IMR-90 (cell line): ENCODE measurements at regions not wholly inside any gene's neighbourhood (a gene's known extent, or its start where the extent isn't known, plus 50 kb on each side); places are given as distances from the start of the nearest gene placed in this dataset.

Experiments used
- ATAC-seq: fragments of 200-7000 bp; cut with Tn5 transposase; 2 replicates; pipeline ENCODE4 v1.9.1; 2020; ENCODE audit warnings: low read depth, mild to moderate bottlenecking, moderate library complexity
- BruUV-seq: library from RNA; stranded (reverse); fragments of 400-500 nt; replicated peaks from 2 replicates; lab custom pipeline; 2021; lab: Mats Ljungman, UMichigan
- CTCF ChIA-PET: fragments of 300-600 bp; formaldehyde crosslinking; extraction: SDS; loops from one replicate; lab custom pipeline; 2021; ENCODE audit warnings: antibody characterized with exemption; lab: Yijun Ruan, JAX
- POLR2A ChIA-PET: fragments of 300-600 bp; sonication (Branson Sonifier 250); formaldehyde crosslinking; loops from one replicate; lab custom pipeline; 2022; ENCODE audit warnings: antibody characterized with exemption; ENCODE audit not compliant: unreplicated experiment; lab: Charles Lee
- DNase-seq: peaks from one replicate; pipeline ENCODE4 v3.0.0; 2013
- H2AFZ ChIP-seq: replicated peaks from 2 replicates; pipeline ENCODE3; 2013; ENCODE audit warnings: low read length, mild to moderate bottlenecking; ENCODE audit not compliant: poor library complexity
- H2AK5ac ChIP-seq: 2 replicates; pipeline ENCODE4 v1.6.1; 2013; ENCODE audit warnings: low read depth, low read length, inconsistent platforms
- H2AK9ac ChIP-seq: replicated peaks from 2 replicates; pipeline ENCODE3; 2013; ENCODE audit warnings: mild to moderate bottlenecking, low read depth, low read length, moderate library complexity; ENCODE audit not compliant: poor library complexity
- H2BK120ac ChIP-seq: 2 replicates; pipeline ENCODE4 v1.6.1; 2013; ENCODE audit warnings: low read depth, low read length, inconsistent platforms
- H2BK15ac ChIP-seq: 3 replicates; pipeline ENCODE4 v1.6.1; 2013; ENCODE audit warnings: low read depth, low read length, inconsistent platforms
- H2BK20ac ChIP-seq: 2 replicates; pipeline ENCODE4 v1.6.1; 2013; ENCODE audit warnings: low read depth, mild to moderate bottlenecking, inconsistent platforms, low read length, moderate library complexity
- H2BK5ac ChIP-seq: 2 replicates; pipeline ENCODE4 v1.6.1; 2013; ENCODE audit warnings: mild to moderate bottlenecking, low read depth, low read length, inconsistent platforms; ENCODE audit not compliant: poor library complexity, severe bottlenecking
- H3K14ac ChIP-seq: replicated peaks from 2 replicates; pipeline ENCODE4 v1.6.1; 2013; ENCODE audit warnings: low read depth, low read length, inconsistent platforms
- H3K18ac ChIP-seq: 2 replicates; pipeline ENCODE4 v1.6.1; 2013; ENCODE audit warnings: low read depth, low read length, control low read depth
- H3K23ac ChIP-seq: 2 replicates; pipeline ENCODE4 v1.6.1; 2013; ENCODE audit warnings: low read depth, low read length, inconsistent platforms
- H3K27ac ChIP-seq: 2 replicates; pipeline ENCODE4 v1.5.1; 2013; ENCODE audit warnings: mild to moderate bottlenecking, control low read depth, low read length; ENCODE audit not compliant: insufficient read depth
- H3K27me3 ChIP-seq: 2 replicates; pipeline ENCODE4 v1.6.1; 2013; ENCODE audit warnings: low read length; ENCODE audit not compliant: control insufficient read depth, insufficient read depth
- H3K36me3 ChIP-seq: 2 replicates; pipeline ENCODE4 v1.6.1; 2013; ENCODE audit warnings: low read length, mixed read lengths; ENCODE audit not compliant: control insufficient read depth, insufficient read depth
- H3K4ac ChIP-seq: 2 replicates; pipeline ENCODE4 v1.6.1; 2013; ENCODE audit warnings: low read depth, low read length, inconsistent platforms
- H3K4me1 ChIP-seq: 2 replicates; pipeline ENCODE4 v1.6.1; 2013; ENCODE audit warnings: low read length, mixed read lengths; ENCODE audit not compliant: control insufficient read depth, insufficient read depth
- H3K4me2 ChIP-seq: 2 replicates; pipeline ENCODE4 v1.6.1; 2013; ENCODE audit warnings: low read depth, mild to moderate bottlenecking, control low read depth, low read length, moderate library complexity
- H3K4me3 ChIP-seq: 2 replicates; pipeline ENCODE4 v1.5.1; 2013; ENCODE audit warnings: low read depth, mild to moderate bottlenecking, control low read depth, low read length, moderate library complexity; ENCODE audit not compliant: insufficient read depth
- H3K56ac ChIP-seq: 2 replicates; pipeline ENCODE4 v1.6.1; 2013; ENCODE audit warnings: low read length, inconsistent platforms; ENCODE audit not compliant: insufficient read depth; ENCODE audit errors: extremely low read depth
- H3K79me1 ChIP-seq, 2 experiments: 2 replicates each; pipeline ENCODE4 v1.6.1; 2013; ENCODE audit warnings: low read length in 2 of 2, inconsistent platforms in 1 of 2, low read depth in 1 of 2
- H3K9ac ChIP-seq: 2 replicates; pipeline ENCODE4 v1.6.1; 2013; ENCODE audit warnings: low read depth, low read length, control low read depth
- H3K9me1 ChIP-seq: 2 replicates; pipeline ENCODE4 v1.6.1; 2013; ENCODE audit warnings: low read length, inconsistent platforms; ENCODE audit not compliant: insufficient read depth
- H3K9me3 ChIP-seq: 2 replicates; pipeline ENCODE4 v1.6.1; 2013; ENCODE audit warnings: low read length; ENCODE audit not compliant: control insufficient read depth, insufficient read depth
- H4K20me1 ChIP-seq: 2 replicates; pipeline ENCODE4 v1.6.1; 2013; ENCODE audit warnings: low read length, inconsistent platforms; ENCODE audit not compliant: insufficient read depth
- H4K5ac ChIP-seq: 2 replicates; pipeline ENCODE4 v1.6.1; 2013; ENCODE audit warnings: mild to moderate bottlenecking, low read depth, low read length, control low read depth
- H4K8ac ChIP-seq, 2 experiments: 2 replicates each; pipeline ENCODE4 v1.6.1; 2013; ENCODE audit warnings: low read depth in 2 of 2, low read length in 2 of 2, control low read depth in 1 of 2, inconsistent platforms in 1 of 2
- H4K91ac ChIP-seq: 2 replicates; pipeline ENCODE4 v1.6.1; 2013; ENCODE audit warnings: low read depth, low read length, inconsistent platforms; ENCODE audit not compliant: insufficient read depth
- BHLHE40 ChIP-seq: fragments of 150-350 bp; IDR thresholded peaks from 2 replicates; pipeline ENCODE4 v1.6.1; 2016; ENCODE audit warnings: mild to moderate bottlenecking, low read depth, low read length
- CEBPB ChIP-seq: IDR thresholded peaks from 2 replicates; pipeline ENCODE4 v1.6.1; 2012; ENCODE audit warnings: low read depth, low read length, improper control_type of control experiment
- CHD1 ChIP-seq: IDR thresholded peaks from 2 replicates; pipeline ENCODE4 v1.6.1; 2012; ENCODE audit warnings: low read depth, low read length, improper control_type of control experiment
- CTCF ChIP-seq: conservative IDR thresholded peaks from 2 replicates; pipeline ENCODE4 v1.5.1; 2012; ENCODE audit warnings: mild to moderate bottlenecking, low read depth, low read length, improper control_type of control experiment
- ELK1 ChIP-seq: fragments of 150-350 bp; IDR thresholded peaks from 2 replicates; pipeline ENCODE4 v1.6.1; 2016; ENCODE audit warnings: low read depth, mild to moderate bottlenecking, low read length, moderate library complexity, borderline replicate concordance
- FOS ChIP-seq: fragments of 150-350 bp; IDR thresholded peaks from 2 replicates; pipeline ENCODE4 v1.6.1; 2016; ENCODE audit warnings: low read depth, low read length
- MAFK ChIP-seq: IDR thresholded peaks from 2 replicates; pipeline ENCODE4 v1.6.1; 2012; ENCODE audit warnings: low read depth, low read length, improper control_type of control experiment
- MAZ ChIP-seq: IDR thresholded peaks from 2 replicates; pipeline ENCODE4 v1.6.1; 2012; ENCODE audit warnings: low read depth, mild to moderate bottlenecking, low read length, improper control_type of control experiment, moderate library complexity, borderline replicate concordance
- MXI1 ChIP-seq: IDR thresholded peaks from 2 replicates; pipeline ENCODE4 v1.6.1; 2012; ENCODE audit warnings: low read depth, mild to moderate bottlenecking, low read length, moderate library complexity, borderline replicate concordance
- NFE2L2 ChIP-seq: fragments of 150-350 bp; IDR thresholded peaks from 2 replicates; pipeline ENCODE4 v1.6.1; 2016; ENCODE audit warnings: low read depth, mild to moderate bottlenecking, low read length
- POLR2A ChIP-seq: IDR thresholded peaks from 2 replicates; pipeline ENCODE4 v1.6.1; 2012; ENCODE audit warnings: mild to moderate bottlenecking, low read depth, low read length
- RAD21 ChIP-seq: IDR thresholded peaks from 2 replicates; pipeline ENCODE4 v1.6.1; 2012; ENCODE audit warnings: low read length, improper control_type of control experiment
- RCOR1 ChIP-seq: IDR thresholded peaks from 2 replicates; pipeline ENCODE4 v1.6.1; 2012; ENCODE audit warnings: mild to moderate bottlenecking, low read length, improper control_type of control experiment; ENCODE audit not compliant: insufficient replicate concordance
- RFX5 ChIP-seq: IDR thresholded peaks from 2 replicates; pipeline ENCODE4 v1.8.0; 2012; ENCODE audit warnings: low read depth, mild to moderate bottlenecking, low read length, moderate library complexity
- SMC3 ChIP-seq: fragments of 150-350 bp; IDR thresholded peaks from 2 replicates; pipeline ENCODE4 v1.6.1; 2016; ENCODE audit warnings: low read depth, mild to moderate bottlenecking, antibody characterized with exemption, low read length, moderate library complexity
- USF2 ChIP-seq: fragments of 150-350 bp; IDR thresholded peaks from 2 replicates; pipeline ENCODE4 v1.6.1; 2017; ENCODE audit warnings: mild to moderate bottlenecking, antibody characterized with exemption, low read length, low read depth
- dilution Hi-C: fragments of 300-500 bp; cut with HindIII; formaldehyde crosslinking; loops from one replicate; pipeline ENCODE4 v1.14.3; 2018; ENCODE audit warnings: low sequenced_read_pairs; ENCODE audit not compliant: unreplicated experiment
- in situ Hi-C: fragments of 300-500 bp; cut with MboI; formaldehyde crosslinking; loops from 3 replicates; pipeline ENCODE4 v1.14.3; 2019; ENCODE audit warnings: low sequenced_read_pairs, inconsistent platforms, mixed read lengths
- intact Hi-C: fragments of 100-400 bp; cut with micrococcal nuclease; formaldehyde crosslinking; loops from 2 replicates; pipeline ENCODE4 v1.10.0; 2022

- no peaks in the 10 kb centered on the region for H3K4me1 ChIP-seq
- H2BK20ac ChIP-seq = no peak overlapping the region
- H2BK120ac ChIP-seq = no peak overlapping the region
- no peak overlapping the region for H3K4me3 ChIP-seq
- no peak overlapping the region for H3K4me2 ChIP-seq
- no peak overlapping the region for H3K14ac ChIP-seq
- dilution Hi-C loops (no loop called here), intact Hi-C loops (loop anchor here (10.0 kb wide), 1 partner anchor 113 kb away; no protein-coding TSS in a partner anchor), in situ Hi-C loops (no loop called here)
- H2AK9ac ChIP-seq = no peak overlapping the region
- no peak overlapping the region for H2AK5ac ChIP-seq
- H3K9me1 ChIP-seq = no peaks in the 10 kb centered on the region
- CTCF ChIA-PET = interaction anchor here (1.3 kb wide), 1 partner anchor 23 kb away, joined by 3 read pairs; no protein-coding TSS in a partner anchor
- no peak overlapping the region for H4K91ac ChIP-seq
- no TSS peak for BruUV-seq
- H3K18ac ChIP-seq = no peak overlapping the region
- no peak overlapping the region for H3K27ac ChIP-seq
- TF ChIP-seq NFE2L2 (no peak), FOS (no peak), CHD1 (no peak), SMC3 (no peak), ELK1 (no peak), RFX5 (no peak), MAFK (no peak), USF2 (no peak), CEBPB (no peak), POLR2A (no peak), BHLHE40 (no peak), CTCF (no peak), MAZ (no peak), RAD21 (no peak), MXI1 (no peak), RCOR1 (no peak)
- H3K9me3 ChIP-seq = peaks cover 5% of the 10 kb centered on the region; the same call in 1 of the 2 replicates
- H2BK15ac ChIP-seq = no peak overlapping the region
- H3K36me3 ChIP-seq = no peaks in the 10 kb centered on the region
- no peak overlapping the region for H3K4ac ChIP-seq
- no peak overlapping the region for H4K5ac ChIP-seq
- no peak overlapping the region for H2AFZ ChIP-seq
- ATAC-seq = no peak
- no peak overlapping the region for H2BK5ac ChIP-seq
- H3K23ac ChIP-seq = no peak overlapping the region
- H3K56ac ChIP-seq = no peak overlapping the region
- H3K79me1 ChIP-seq = no peaks in the 10 kb centered on the region
- H3K9ac ChIP-seq = no peak overlapping the region
- POLR2A ChIA-PET = no interaction called here
- DNase-seq = no peak
- no peak overlapping the region for H4K8ac ChIP-seq
- no peaks in the 10 kb centered on the region for H4K20me1 ChIP-seq
- H3K27me3 ChIP-seq = no peaks in the 10 kb centered on the region
Observed at GRCh38 chr12:61821381-61821780, 438.8 kb upstream of the USP15 start.
